Endothelial cell of umbilical vein (primary cell): ENCODE measurements at regions not wholly inside any gene's neighbourhood (a gene's known extent, or its start where the extent isn't known, plus 50 kb on each side); places are given as distances from the start of the nearest gene placed in this dataset.

Experiments
- BruUV-seq: library from RNA; stranded (reverse); fragments of 400-500 nt; replicated peaks from 2 replicates; lab custom pipeline; 2021; lab: Mats Ljungman, UMichigan
- CTCF ChIA-PET: fragments of 300-600, 350-600 bp; sonication (Branson Sonifier 250); formaldehyde crosslinking; loops from one replicate; lab custom pipeline; 2021; ENCODE audit warnings: antibody characterized with exemption, inconsistent platforms; lab: Charles Lee
- POLR2A ChIA-PET: fragments of 300-600, 350-600 bp; sonication (Branson Sonifier 250); formaldehyde crosslinking; loops from one replicate; lab custom pipeline; 2021; ENCODE audit warnings: antibody characterized with exemption, inconsistent platforms; lab: Charles Lee
- DNase-seq: peaks from one replicate; pipeline ENCODE4 v3.0.0-alpha.2; 2011; ENCODE audit warnings: low read depth, low spot score
- FAIRE-seq: peaks from 2 replicates; lab custom pipeline; 2011; peaks lifted over from hg19 to GRCh38; lab: Jason Lieb, UNC
- H2AFZ ChIP-seq: 2 replicates; pipeline ENCODE4 v1.6.0; 2012; ENCODE audit warnings: low read depth, low read length, control low read depth, inconsistent platforms
- H3K27ac ChIP-seq: 2 replicates; pipeline ENCODE4 v1.5.1; 2011; ENCODE audit warnings: low read depth, mild to moderate bottlenecking, control low read depth, low read length, moderate library complexity; ENCODE audit not compliant: insufficient read depth
- H3K27me3 ChIP-seq, 2 experiments: 2 replicates each; pipeline versions ENCODE4 v1.6.0 to v1.6.1; 2011; ENCODE audit warnings: low read length in 2 of 2, mixed read lengths in 1 of 2; ENCODE audit not compliant: control insufficient read depth in 2 of 2, insufficient read depth in 2 of 2
- H3K36me3 ChIP-seq, 2 experiments: 2 replicates in 1 of 2; 3 replicates in 1 of 2; pipeline ENCODE4 v1.5.1; 2011; ENCODE audit warnings: low read length in 2 of 2, mild to moderate bottlenecking in 1 of 2, moderate library complexity in 1 of 2; ENCODE audit not compliant: control insufficient read depth in 2 of 2, insufficient read depth in 2 of 2; ENCODE audit errors: extremely low read depth in 1 of 2
- H3K4me1 ChIP-seq: 3 replicates; pipeline ENCODE4 v1.5.1; 2011; ENCODE audit warnings: mild to moderate bottlenecking, low read length; ENCODE audit not compliant: control insufficient read depth, insufficient read depth; ENCODE audit errors: extremely low read depth
- H3K4me2 ChIP-seq: 2 replicates; pipeline ENCODE4 v1.6.1; 2011; ENCODE audit warnings: low read length, control low read depth, mixed read lengths; ENCODE audit not compliant: insufficient read depth
- H3K4me3 ChIP-seq, 3 experiments: fragments of 200-600 bp in 1 of 3; sonication (generic), shearing (Covaris generic) in 1 of 3; replicated peaks in 1 of 3; 2 replicates each; pipeline ENCODE4 v1.5.1; 2011 to 2016; ENCODE audit warnings: control low read depth in 3 of 3, low read length in 3 of 3, mild to moderate bottlenecking in 2 of 3, inconsistent platforms in 1 of 3, low read depth in 1 of 3, moderate library complexity in 1 of 3; ENCODE audit not compliant: insufficient read depth in 1 of 3
- H3K79me2 ChIP-seq: 2 replicates; pipeline ENCODE4 v1.6.0; 2012; ENCODE audit warnings: low read length, inconsistent platforms; ENCODE audit not compliant: control insufficient read depth, insufficient read depth
- H3K9ac ChIP-seq: replicated peaks from 2 replicates; pipeline ENCODE3; 2011; ENCODE audit warnings: low read length, control low read depth; ENCODE audit not compliant: insufficient read depth; ENCODE audit errors: extremely low read depth
- H3K9me1 ChIP-seq: replicated peaks from 3 replicates; pipeline ENCODE4 v1.6.0; 2011; ENCODE audit warnings: mild to moderate bottlenecking, low read length; ENCODE audit not compliant: control insufficient read depth, insufficient read depth; ENCODE audit errors: extremely low read depth
- H3K9me3 ChIP-seq: replicated peaks from 2 replicates; pipeline ENCODE4 v1.5.1; 2012; ENCODE audit warnings: low read length, inconsistent platforms; ENCODE audit not compliant: control insufficient read depth, insufficient read depth
- H4K20me1 ChIP-seq: replicated peaks from 2 replicates; pipeline ENCODE3; 2011; ENCODE audit warnings: mild to moderate bottlenecking, low read length; ENCODE audit not compliant: control insufficient read depth, insufficient read depth; ENCODE audit errors: extremely low read depth
- CTCF ChIP-seq, 2 donors: IDR thresholded peaks; 1 replicate in 1 of 2; 2 replicates in 1 of 2; pipeline ENCODE4 v1.5.1; 2011; ENCODE audit warnings: low read length in 2 of 2, mild to moderate bottlenecking in 2 of 2, moderate library complexity in 2 of 2, control low read depth in 1 of 2, inconsistent platforms in 1 of 2, low read depth in 1 of 2; ENCODE audit not compliant: insufficient read depth in 1 of 2; ENCODE audit errors: extremely low read depth in 1 of 2
- EZH2 ChIP-seq: IDR thresholded peaks from 2 replicates; pipeline ENCODE4 v1.6.1; 2012; ENCODE audit warnings: borderline replicate concordance, low read depth, mild to moderate bottlenecking, moderate library complexity, low read length, inconsistent platforms; ENCODE audit not compliant: severe bottlenecking
- FOS ChIP-seq: IDR thresholded peaks from 2 replicates; pipeline ENCODE4 v1.6.1; 2011; ENCODE audit warnings: mild to moderate bottlenecking, low read length, moderate library complexity, borderline replicate concordance; ENCODE audit not compliant: insufficient read depth
- JUN ChIP-seq: IDR thresholded peaks from 2 replicates; pipeline ENCODE4 v1.6.1; 2011; ENCODE audit warnings: borderline replicate concordance, low read depth; ENCODE audit not compliant: insufficient read length, insufficient read depth
- MAX ChIP-seq: IDR thresholded peaks from 2 replicates; pipeline ENCODE4 v1.6.1; 2011; ENCODE audit not compliant: insufficient read depth, insufficient read length
- MYC ChIP-seq: IDR thresholded peaks from one replicate; pipeline ENCODE4 v1.6.1; 2011; ENCODE audit warnings: mild to moderate bottlenecking, low read depth, low read length
- POLR2A ChIP-seq: IDR thresholded peaks from 2 replicates; pipeline ENCODE4 v1.6.1; 2012; ENCODE audit warnings: low read depth, mild to moderate bottlenecking, control low read depth, low read length
- POLR2AphosphoS5 ChIP-seq: IDR thresholded peaks from 2 replicates; pipeline ENCODE4 v1.6.1; 2012; ENCODE audit warnings: low read depth, mild to moderate bottlenecking, control low read depth, low read length, moderate library complexity; ENCODE audit not compliant: insufficient read depth
- dilution Hi-C: fragments of 300-500 bp; cut with MboI; formaldehyde crosslinking; loops from one replicate; pipeline ENCODE4 v1.15.0; 2019; ENCODE audit warnings: low sequenced_read_pairs; ENCODE audit not compliant: extremely low pct_ligation_motif_present
- intact Hi-C: fragments of 100-400 bp; cut with micrococcal nuclease; formaldehyde crosslinking; loops from one replicate; pipeline ENCODE4 v1.10.0; 2022

DNA sequence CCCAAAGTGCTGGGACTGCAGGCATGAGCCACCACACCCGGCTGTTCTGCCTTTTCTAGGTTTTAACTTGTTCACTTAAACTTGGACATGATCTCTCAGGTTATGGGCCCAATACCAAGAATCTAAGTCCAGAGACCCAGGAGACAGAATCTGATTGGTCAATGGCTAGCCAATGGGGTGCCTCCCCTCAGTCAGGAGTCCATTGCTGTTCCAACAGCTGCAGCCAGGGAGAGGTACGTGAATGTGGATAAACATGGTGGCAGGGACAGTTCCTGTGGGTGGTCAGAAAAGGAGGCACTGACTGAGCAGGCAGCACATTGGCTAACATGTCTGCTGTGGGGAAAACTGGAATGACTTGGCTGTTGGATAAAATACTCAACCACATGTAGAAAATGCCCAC, 140.3 kb downstream of the RPLP1 start:
- Histone ChIP-seq H3K79me2 (no peaks in the 10 kb centered on the region), H3K27ac (no peak overlapping the region), H2AFZ (no peak overlapping the region), H3K36me3 (no peaks in the 10 kb centered on the region), H3K4me3 (no peak overlapping the region), H3K4me1 (no peaks in the 10 kb centered on the region), H3K9me1 (no peaks in the 10 kb centered on the region), H3K9me3 (no peaks in the 10 kb centered on the region), H3K4me2 (no peak overlapping the region), H3K9ac (no peak overlapping the region), H4K20me1 (no peaks in the 10 kb centered on the region), H3K27me3 (peaks cover 2 to 9% of the 10 kb centered on the region in 2 experiments)
- FAIRE-seq: no peak
- ChIA-PET CTCF (interaction anchor here (1.1 kb wide), 1 partner anchor 18 kb away, joined by 3 read pairs; no protein-coding TSS in a partner anchor), POLR2A (no interaction called here)
- BruUV-seq: no TSS peak
- DNase-seq: no peak
- intact Hi-C loops (no loop called here), dilution Hi-C loops (no loop called here)
- TF ChIP-seq MAX (no peak), EZH2 (no peak), JUN (no peak), POLR2AphosphoS5 (no peak)

DNA sequence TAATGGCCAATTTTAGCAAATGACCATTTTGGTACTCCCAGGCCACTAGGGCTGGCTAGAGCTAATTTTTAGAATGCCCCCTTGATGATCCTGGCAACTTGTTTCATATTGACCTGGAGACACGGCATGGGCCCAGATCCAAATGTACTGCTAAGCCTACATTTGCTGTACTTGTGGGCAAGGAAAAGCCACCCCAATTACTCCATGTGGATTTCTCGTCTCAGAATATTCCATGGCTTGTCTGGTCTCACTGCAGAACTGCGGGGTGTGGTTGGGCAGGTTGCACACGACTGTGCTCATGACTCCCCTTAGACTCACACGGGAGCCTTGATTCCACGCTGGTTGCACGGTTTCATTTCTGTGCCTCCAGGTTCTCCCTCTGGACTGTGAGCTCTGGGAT, 140.9 kb downstream of the RPLP1 start:
- no peak overlapping the region for H2AFZ ChIP-seq
- no peaks in the 10 kb centered on the region for H3K4me1 ChIP-seq
- POLR2A ChIA-PET: no interaction called here
- no peak overlapping the region for H3K4me3 ChIP-seq
- DNase-seq (no peak), FAIRE-seq (no peak)
- H3K9me1 ChIP-seq: no peaks in the 10 kb centered on the region
- no peaks in the 10 kb centered on the region for H3K79me2 ChIP-seq
- H3K27ac ChIP-seq: no peak overlapping the region
- TF ChIP-seq CTCF (IDR thresholded peaks at IDR 0.05; ENCODE audit: extremely low read depth in 1 of 2, insufficient read depth in 1 of 2, low read depth in 1 of 2, low read length in 2 of 2) (no peak), POLR2AphosphoS5 (no peak), JUN (no peak), MAX (no peak), FOS (no peak), MYC (no peak), POLR2A (no peak)
- dilution Hi-C loops: no loop called here
- H3K36me3 ChIP-seq: no peaks in the 10 kb centered on the region
- H3K9ac ChIP-seq: no peak overlapping the region
- H3K4me2 ChIP-seq: no peak overlapping the region
- intact Hi-C loops: no loop called here
- H3K27me3 ChIP-seq: peaks cover 2 to 9% of the 10 kb centered on the region in 2 experiments
- no TSS peak for BruUV-seq
- no peaks in the 10 kb centered on the region for H3K9me3 ChIP-seq
- H4K20me1 ChIP-seq: no peaks in the 10 kb centered on the region
- CTCF ChIA-PET: interaction anchor here (1.1 kb wide), 1 partner anchor 18 kb away, joined by 3 read pairs; no protein-coding TSS in a partner anchor
